ENCODE measurements at regions not wholly inside any gene's neighbourhood (a gene's known extent, or its start where the extent isn't known, plus 50 kb on each side); places are given as distances from the start of the nearest gene placed in this dataset.
A peak's percentile ranks its signal among the peaks of the same experiment; 100 is the strongest.

DNA sequence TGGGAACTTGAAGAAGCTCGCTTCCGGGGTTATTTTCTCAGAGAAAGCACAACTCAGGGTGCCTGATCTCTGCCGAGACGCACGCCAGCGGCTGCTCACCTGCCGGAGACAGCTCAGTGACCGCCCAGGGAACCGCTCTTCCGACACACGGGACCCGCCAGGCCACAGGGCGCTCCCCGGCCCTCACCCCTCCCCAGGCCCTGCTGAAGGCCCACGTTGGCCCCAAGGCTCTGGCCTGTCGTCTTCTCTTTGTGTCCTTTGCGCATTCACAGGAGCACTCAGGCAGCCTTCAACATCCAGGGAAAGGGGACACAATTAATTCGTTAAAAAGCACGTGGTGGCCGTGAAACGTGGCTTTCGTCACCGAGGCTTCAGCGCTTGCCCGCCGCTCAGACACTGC, 276.3 kb upstream of the SALL3 start:
- no peak for DNase-seq (ENCODE audit: low spot score)

GRCh38 chr18:78704971-78705461, 274.6 kb upstream of the SALL3 start:
- no peak for DNase-seq (ENCODE audit: low spot score)

GRCh38 chr18:78709261-78709809, 270.3 kb upstream of the SALL3 start:
- no peak for DNase-seq (ENCODE audit: low spot score)

DNA sequence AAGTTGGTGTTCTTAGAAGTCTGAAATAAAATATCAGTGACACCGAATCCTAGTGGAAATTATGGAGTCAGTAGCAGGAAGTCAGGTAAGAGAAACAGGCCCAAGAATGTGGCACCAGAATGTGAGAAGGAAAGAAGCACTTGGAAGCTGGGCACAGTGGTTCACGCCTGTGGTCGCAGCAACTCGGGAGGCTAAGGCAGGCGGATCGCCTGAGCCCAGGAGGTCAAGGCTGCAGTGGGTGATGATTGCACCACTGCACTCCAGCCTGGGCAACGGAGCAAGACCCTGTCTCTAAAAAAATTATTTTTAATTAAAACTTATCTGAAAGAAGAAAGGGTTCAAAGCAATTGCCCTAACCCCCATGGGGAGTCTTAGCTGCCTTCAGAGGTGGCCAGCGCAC, 268.3 kb upstream of the SALL3 start:
- no peak for DNase-seq (ENCODE audit: low spot score)

DNA sequence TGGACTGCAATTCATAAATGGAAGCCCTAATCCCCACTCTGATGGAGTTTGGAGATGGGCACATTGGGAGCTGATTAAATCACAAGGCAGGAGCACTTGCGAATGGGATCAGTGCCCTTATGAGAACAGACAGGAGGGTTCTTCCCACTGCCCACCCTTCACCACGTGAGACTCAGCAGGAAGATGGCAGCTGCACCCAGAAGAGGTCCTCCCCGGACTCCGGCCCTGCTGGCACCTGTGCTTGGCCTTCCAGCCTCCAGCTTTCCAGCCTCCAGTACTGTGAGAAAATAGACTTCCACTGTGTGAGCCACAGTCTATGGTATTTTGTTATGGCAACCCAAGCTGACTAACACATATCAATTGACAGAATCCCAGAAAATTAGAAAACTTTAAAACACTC, 267.6 kb upstream of the SALL3 start:
- no peak for DNase-seq (ENCODE audit: low spot score)

DNA sequence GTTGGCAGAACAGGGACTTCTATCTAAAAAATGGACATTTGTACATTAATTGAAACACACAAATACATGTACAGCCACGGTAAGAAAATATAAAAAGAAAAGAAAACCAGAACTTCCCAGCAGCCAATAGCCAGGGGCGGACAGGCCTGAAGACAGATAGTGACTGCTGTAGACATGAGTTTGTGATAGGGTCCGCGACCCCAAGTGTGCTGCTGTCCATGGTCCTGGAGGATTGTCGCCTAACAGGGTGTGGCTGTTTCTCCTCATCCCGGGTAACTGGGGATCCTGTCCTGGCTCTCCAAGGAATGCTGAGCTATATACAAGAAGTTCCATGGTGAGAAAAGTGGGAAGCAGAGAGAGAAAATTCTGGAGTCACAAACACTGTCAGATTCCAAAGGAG, 266.5 kb upstream of the SALL3 start:
- DNase-seq (ENCODE audit: low spot score), result peak; percentile 23

DNA sequence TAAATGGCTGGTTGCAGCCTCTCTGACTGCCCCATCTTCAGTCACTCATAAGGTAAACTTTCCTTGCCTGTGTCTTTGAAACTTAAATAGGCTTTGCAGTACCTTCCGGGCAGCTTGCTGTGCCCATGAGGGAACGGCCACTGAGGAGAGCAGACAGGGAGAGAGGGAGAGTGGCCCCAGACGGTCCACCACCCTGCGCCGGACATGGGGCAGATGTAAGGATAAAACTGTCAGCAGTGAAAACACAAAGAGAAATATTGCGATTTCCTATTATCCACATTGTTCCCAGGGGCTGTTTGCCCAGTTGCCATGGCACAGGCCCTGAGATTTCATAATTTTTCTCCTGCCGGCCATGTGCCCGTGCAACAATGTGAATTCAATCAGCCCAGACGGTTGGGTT, 265.9 kb upstream of the SALL3 start:
- DNase-seq (ENCODE audit: low spot score), result no peak

GRCh38 chr18:78716022-78716421, 263.6 kb upstream of the SALL3 start:
- DNase-seq (ENCODE audit: low spot score), result no peak

DNA sequence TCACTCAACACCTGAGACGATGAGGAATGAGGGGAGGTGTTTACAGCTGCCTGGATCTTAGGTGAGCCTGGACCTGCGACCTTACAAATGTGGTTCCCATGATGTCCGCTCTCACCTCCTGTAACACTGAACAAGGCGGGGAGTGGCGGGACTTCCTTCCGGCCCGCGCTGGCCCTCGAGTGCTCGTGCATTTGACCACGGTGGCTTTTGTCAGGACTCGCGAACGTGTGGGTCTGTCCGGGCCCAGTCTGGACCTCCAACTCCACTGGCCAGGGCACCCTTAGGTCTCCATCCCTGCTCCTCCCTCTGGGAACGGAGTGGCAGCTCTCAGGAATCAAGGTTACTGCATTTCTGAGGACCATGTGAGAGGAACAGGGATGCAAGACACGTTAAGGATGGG, 263.0 kb upstream of the SALL3 start:
- no peak for DNase-seq (ENCODE audit: low spot score)

GRCh38 chr18:78717051-78717765, 262.4 kb upstream of the SALL3 start:
- DNase-seq (ENCODE audit: low spot score), result no peak

- DNase-seq (ENCODE audit: low spot score), result no peak
These were observed 261.9 kb upstream of the SALL3 start for GRCh38 chr18:78717766-78718150.

DNA sequence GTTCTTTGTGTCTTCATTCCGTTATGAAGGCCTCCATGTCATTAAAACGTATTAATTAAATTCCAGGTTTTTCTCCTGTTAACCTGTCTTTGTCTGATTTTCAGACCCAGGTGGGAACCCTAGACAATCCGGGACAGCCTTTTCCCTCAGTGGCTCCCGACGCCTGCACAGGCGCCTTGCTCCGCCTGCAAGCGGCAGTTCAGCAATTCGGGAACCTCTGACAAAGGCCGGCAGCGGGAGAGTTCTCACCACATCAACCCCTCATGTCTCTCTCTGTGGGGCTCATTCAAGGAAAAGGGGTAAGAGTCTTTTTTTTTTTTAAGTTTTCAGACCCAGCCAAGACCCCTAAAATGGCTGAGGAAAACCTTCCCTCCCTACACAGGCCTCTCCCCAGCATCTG, 259.8 kb upstream of the SALL3 start:
- DNase-seq (ENCODE audit: low spot score), result no peak

- no peak for DNase-seq (ENCODE audit: low spot score)
These were observed 259.0 kb upstream of the SALL3 start for GRCh38 chr18:78720456-78721237.

DNA sequence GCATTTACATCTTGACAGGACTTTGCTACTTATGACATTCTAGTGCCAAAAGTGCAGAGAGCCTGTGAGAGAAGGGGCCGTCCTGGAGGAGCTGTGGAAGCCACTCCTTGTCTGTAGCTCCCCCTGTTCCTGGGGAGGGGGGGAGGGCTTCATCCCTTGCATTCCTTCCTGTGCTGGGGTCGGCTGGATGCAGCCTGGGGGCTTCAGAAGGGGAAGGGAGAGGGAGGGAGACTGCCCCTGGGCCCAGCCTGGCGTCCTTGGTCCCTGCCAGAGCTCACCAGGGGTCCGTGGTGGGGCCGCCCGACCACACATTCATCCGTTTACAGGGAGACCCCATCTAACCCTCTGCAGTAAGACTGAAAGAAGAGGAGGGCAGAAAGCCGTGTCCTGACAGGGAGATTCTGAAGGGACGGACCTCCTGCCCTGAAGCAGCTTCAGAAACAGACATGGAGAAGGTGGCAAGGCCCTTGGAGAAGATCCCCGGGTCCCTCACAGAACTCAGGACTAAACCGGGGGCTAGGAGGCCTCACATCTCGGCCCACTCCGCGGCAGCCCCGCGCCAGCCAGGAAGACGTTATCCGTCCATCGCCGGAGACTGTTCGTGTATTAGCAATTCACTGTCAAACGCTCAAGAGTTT, 258.3 kb upstream of the SALL3 start:
- DNase-seq (ENCODE audit: low spot score), result no peak

DNA sequence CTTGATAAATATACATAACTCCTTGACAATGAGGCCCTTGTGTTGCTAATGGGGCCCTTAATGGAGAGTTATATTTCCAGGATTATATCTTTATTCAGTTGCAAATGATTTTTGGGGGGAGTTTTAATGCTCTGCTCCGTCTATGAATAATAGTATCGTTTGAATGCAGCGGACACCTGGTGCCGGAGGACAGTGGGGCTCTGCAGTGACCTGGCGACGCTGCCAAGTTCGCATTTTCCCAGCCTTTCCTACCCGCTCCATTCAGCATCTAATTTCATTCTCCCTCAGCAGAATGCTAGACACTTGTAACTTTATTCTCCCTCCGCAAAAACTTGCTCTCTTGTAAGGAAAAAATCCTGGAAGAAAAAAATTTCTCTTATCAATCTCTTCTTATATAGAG, 257.6 kb upstream of the SALL3 start:
- no peak for DNase-seq (ENCODE audit: low spot score)

DNA sequence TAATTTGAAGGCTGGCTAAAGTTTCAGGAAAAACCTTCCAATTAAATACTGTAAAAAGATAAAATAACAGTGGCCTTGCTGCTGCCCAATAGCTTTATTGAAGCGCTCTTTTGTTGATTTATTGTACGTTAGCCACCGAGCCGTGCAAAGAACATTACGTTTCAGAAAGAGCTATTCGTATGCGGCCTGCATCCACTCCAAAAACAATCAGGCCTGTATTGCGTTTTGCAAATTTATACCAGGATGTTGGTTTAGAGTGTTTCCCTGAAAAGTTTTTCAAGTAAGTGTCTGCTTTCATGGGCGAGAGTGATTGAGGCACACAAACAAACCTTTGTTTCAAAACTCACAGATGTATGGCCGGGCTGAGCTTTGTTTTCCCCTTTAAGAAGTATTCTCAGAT, 257.2 kb upstream of the SALL3 start:
- no peak for DNase-seq (ENCODE audit: low spot score)

DNA sequence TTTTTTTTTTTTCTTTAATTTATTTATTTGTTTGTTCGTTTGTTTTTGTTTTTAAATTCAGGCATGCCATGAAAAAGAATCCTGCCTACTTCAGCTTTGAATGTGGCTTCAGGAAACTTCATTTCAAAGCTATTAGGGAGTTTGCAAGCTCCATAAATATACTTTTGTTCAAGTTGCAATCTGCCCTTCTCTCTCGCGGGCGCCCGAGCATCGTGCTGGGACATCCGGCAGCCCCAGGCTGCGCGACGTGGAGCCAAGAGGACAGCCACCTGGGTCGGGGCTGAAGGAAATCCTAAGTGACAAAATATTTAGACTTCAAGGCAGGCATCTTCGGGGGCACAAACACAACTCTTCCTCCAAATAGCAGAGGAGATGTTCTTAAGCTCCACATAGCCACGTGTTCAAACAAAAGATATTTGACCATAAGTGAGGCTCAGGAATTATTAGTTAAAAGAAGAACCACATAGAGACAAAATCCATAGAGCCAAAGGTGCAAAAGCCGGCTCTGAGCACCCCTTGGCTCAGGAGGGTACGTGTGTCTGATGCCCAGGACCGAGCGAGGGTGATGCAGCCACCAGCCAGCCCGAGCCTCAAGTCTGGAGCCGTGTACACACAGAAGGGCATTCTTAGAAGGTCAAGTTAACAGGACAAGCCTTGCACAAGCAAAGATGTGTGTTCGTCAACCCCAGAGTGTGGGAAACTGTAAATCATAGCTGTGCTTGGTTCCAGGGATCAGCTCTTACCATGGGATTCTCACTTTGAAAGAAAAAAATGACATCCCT, 256.5 kb upstream of the SALL3 start:
- no peak for DNase-seq (ENCODE audit: low spot score)

GRCh38 chr18:78724214-78724914, 255.3 kb upstream of the SALL3 start:
- no peak for DNase-seq (ENCODE audit: low spot score)

- no peak for DNase-seq (ENCODE audit: low spot score)
These were observed 254.2 kb upstream of the SALL3 start for GRCh38 chr18:78725426-78725825.

DNA sequence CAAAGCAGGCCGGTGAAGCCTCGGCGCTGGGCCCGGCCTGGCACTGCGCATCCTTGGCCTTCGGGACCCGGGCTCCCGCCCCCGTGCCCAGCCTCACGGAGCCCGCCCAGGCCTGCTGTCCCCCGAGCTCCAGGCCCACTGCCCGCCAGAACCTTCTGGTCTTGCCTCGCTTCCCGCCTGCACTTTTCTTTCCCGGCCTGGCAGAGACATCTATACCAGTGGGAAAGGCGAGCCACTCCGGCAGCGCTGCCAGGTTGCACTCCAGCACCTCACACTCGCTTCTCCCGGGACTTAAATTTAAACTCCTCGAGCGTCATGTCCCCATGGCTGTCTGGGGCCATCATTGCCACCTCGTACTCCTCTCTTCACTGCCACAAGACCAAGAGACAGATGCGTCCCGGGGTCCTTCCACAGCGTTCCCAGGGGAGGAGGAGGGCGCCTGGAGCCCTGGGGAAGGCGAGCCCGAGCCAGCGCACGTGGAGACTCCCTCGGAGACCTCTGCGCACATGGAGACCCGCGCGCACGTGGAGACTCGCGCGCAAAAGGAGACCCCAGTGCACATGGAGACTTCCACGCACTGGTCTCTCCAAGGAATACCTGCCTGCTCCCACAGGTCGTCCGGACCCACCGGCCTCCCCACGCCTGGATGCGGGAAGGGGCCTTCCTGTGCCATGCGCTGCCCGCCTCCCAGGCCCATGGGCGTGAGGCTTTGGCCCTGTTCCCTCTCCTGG, 253.1 kb upstream of the SALL3 start:
- no peak for DNase-seq (ENCODE audit: low spot score)
